ENCODE measurements at regions not wholly inside any gene's neighbourhood (a gene's known extent, or its start where the extent isn't known, plus 50 kb on each side); places are given as distances from the start of the nearest gene placed in this dataset.

DNA sequence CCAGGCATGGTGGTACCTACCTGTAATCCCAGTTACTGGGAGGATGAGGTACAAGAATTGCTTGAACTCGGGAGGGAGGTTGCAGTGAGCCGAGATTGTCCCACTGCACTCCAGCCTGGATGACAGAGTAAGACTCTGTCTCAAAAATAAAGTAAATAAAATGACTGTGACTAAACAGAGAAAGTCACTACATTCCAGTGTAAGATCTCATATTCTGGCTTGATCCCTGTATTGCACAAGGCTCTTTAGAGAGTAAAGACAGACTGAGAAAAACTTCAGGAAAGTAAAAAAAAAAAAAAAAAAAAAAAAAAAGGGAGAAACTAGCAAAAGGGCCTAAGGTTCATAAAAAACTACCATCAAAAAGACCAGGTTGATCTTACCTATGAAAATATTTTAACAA, 106.6 kb upstream of the PJA2 start:
- no peak for TF ChIP-seq ZFX (IDR thresholded peaks at IDR 0.05)
- no peak overlapping the region for H3K27ac ChIP-seq

GRCh38 chr5:109511980-109512734, 102.4 kb upstream of the PJA2 start:
- TF ChIP-seq CTCF (conservative IDR thresholded peaks at IDR 0.05) (no peak), ZFX (IDR thresholded peaks at IDR 0.05) (no peak)
- H3K27ac ChIP-seq = no peak overlapping the region

DNA sequence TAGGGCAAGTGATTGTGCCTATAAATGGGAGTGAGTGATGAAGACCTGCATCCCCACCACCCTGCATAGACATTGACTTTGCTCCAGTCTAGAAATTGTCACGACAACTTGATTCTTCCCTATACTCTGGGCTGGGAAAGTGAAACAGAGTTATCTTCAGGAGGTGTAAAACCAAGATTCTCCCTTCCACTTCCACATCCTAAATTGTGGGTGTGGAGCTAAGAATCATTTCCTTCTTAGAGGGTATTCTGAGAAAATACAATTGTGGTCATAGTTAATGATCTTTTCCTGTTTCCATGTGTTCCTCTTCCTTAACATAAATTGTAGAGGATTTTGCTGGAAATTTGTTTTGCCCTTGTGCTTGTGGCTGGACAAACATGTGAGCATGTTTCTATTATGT, 96.8 kb upstream of the PJA2 start:
- H3K27ac ChIP-seq = no peak overlapping the region
- TF ChIP-seq CTCF (conservative IDR thresholded peaks at IDR 0.05) (no peak), ZFX (IDR thresholded peaks at IDR 0.05) (no peak)

DNA sequence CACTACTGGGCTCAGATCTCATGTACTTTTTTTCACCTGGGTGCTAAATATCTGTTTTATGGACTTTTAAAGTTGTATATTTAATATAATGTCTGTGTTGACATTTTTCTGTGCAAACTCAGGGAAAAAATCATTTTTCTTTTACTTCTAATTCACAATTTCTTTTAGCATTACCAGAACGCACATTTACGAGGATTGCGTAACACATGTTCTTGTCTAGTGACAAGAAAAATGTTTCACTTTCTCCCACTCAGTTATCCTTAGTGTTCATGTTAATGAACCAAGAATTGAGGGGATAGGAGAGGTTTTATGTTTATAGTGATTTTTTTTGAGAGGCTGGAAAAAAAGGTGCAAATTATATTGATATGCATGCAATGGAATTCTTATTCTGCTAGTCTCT, 86.3 kb upstream of the PJA2 start:
- TF ChIP-seq ZFX (IDR thresholded peaks at IDR 0.05) (no peak), CTCF (conservative IDR thresholded peaks at IDR 0.05) (no peak)
- H3K27ac ChIP-seq = no peak overlapping the region

DNA sequence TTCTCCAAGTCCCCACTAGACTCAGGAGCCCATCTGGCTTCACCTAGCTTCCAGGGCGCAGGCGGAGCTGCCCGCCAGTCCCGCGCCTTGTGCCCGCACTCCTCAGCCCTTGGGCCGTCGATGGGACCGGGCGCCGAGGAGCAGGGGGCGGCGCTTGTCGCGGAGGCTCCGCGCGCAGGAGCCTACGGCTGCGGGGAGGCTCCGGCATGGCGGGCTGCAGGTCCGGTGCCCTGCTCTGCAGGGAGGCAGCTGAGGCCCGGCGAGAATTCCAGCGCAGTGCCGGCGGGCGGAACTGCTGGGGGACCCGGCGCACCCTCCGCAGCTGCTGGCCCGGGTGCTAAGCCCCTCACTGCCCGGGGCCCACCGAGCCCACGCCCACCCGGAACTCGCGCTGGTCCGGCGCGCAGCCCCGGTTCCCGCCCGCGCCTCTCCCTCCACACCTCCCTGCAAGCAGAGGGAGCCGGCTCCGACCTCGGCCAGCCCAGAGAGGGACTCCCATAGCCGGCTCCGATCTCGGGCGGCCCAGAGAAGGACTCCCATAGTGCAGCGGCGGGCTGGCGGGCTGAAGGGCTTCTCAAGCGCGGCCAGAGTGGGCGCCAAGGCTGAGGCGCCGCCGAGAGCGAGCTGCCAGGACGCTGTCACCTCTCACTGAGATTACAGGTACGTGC, 78.1 kb upstream of the PJA2 start:
- no peak overlapping the region for H3K27ac ChIP-seq

GRCh38 chr5:109486200-109486804, 76.5 kb upstream of the PJA2 start:
- H3K27ac ChIP-seq = no peak overlapping the region
- TF ChIP-seq CTCF (conservative IDR thresholded peaks at IDR 0.05) (no peak), ZFX (IDR thresholded peaks at IDR 0.05) (no peak)

More for the DNA sequence above, 78.1 kb upstream of the PJA2 start:
- no peak for TF ChIP-seq ZFX (IDR thresholded peaks at IDR 0.05)
- no peak for TF ChIP-seq CTCF (conservative IDR thresholded peaks at IDR 0.05)

GRCh38 chr5:109485030-109485429, 75.3 kb upstream of the PJA2 start:
- TF ChIP-seq CTCF (conservative IDR thresholded peaks at IDR 0.05) = no peak
- H3K27ac ChIP-seq = peak overlapping the region; percentile 12
